Nephron (organoid): ENCODE measurements at regions not wholly inside any gene's neighbourhood (a gene's known extent, or its start where the extent isn't known, plus 50 kb on each side); places are given as distances from the start of the nearest gene placed in this dataset.
A peak's percentile ranks its signal among the peaks of the same experiment; 100 is the strongest.
"Not testable (repeated sequence)": the region's sequence is repeated elsewhere in the genome, so short reads cannot be mapped to it uniquely, and the experiment has no call there.

Source experiments
- H3K27ac Mint-ChIP-seq, 3 experiments: 2 replicates each; pipeline ENCODE4 v1.8.0; 2020; ENCODE audit warnings: mixed read lengths in 3 of 3, mild to moderate bottlenecking in 2 of 3, moderate library complexity in 1 of 3
- H3K27me3 Mint-ChIP-seq: 2 replicates; pipeline ENCODE4 v1.8.0; 2021; ENCODE audit warnings: low read depth, mild to moderate bottlenecking, moderate library complexity, mixed read lengths
- H3K36me3 Mint-ChIP-seq: 2 replicates; pipeline ENCODE4 v1.8.0; 2020; ENCODE audit warnings: low read depth, mixed read lengths
- H3K4me1 Mint-ChIP-seq: 2 replicates; pipeline ENCODE4 v1.8.0; 2020; ENCODE audit warnings: mixed read lengths
- H3K4me3 Mint-ChIP-seq, 3 experiments: 2 replicates each; pipeline ENCODE4 v1.8.0; 2020; ENCODE audit warnings: mild to moderate bottlenecking in 3 of 3, mixed read lengths in 3 of 3, moderate library complexity in 2 of 3
- H3K9me3 Mint-ChIP-seq: 2 replicates; pipeline ENCODE4 v1.8.0; 2020; ENCODE audit warnings: mixed read lengths
- CTCF ChIP-seq, 3 experiments: fragments of 200-600 bp; sonication (generic); IDR thresholded peaks; one replicate each; pipeline ENCODE4 v1.5.0; 2021; ENCODE audit warnings: antibody characterized with exemption in 3 of 3; ENCODE audit not compliant: unreplicated experiment in 3 of 3

GRCh38 chr11:86174101-86175046 lies 70.2 kb upstream of the EED start:
- Mint-ChIP-seq H3K4me3 (no peak overlapping the region), H3K27ac (no peak overlapping the region), H3K4me1 (peaks cover 6% of the 10 kb centered on the region), H3K27me3 (peaks cover 4% of the 10 kb centered on the region), H3K9me3 (no peaks in the 10 kb centered on the region), H3K36me3 (no peaks in the 10 kb centered on the region)
- no peak for TF ChIP-seq CTCF (IDR thresholded peaks at IDR 0.05; ENCODE audit: unreplicated experiment in 3 of 3)

- Mint-ChIP-seq H3K4me3 (no peak overlapping the region), H3K27ac (no peak overlapping the region), H3K4me1 (peaks cover 7% of the 10 kb centered on the region), H3K36me3 (no peaks in the 10 kb centered on the region), H3K27me3 (peaks cover 5% of the 10 kb centered on the region), H3K9me3 (no peaks in the 10 kb centered on the region)
- no peak for TF ChIP-seq CTCF (IDR thresholded peaks at IDR 0.05; ENCODE audit: unreplicated experiment in 3 of 3)
Measured at GRCh38 chr11:86172894-86173293, 71.7 kb upstream of the EED start.

- Mint-ChIP-seq H3K4me1 (peaks cover 12% of the 10 kb centered on the region), H3K36me3 (no peaks in the 10 kb centered on the region), H3K27ac (peak overlapping the region in 1 of 3 experiments; percentile 41), H3K27me3 (peaks cover 5% of the 10 kb centered on the region), H3K9me3 (no peaks in the 10 kb centered on the region), H3K4me3 (no peak overlapping the region)
- no peak for TF ChIP-seq CTCF (IDR thresholded peaks at IDR 0.05; ENCODE audit: unreplicated experiment in 3 of 3)
Measured at GRCh38 chr11:86171627-86172026, 72.9 kb upstream of the EED start.

GRCh38 chr11:86167499-86168164 lies 76.9 kb upstream of the EED start:
- peaks cover 5% of the 10 kb centered on the region for H3K27me3 Mint-ChIP-seq
- peak overlapping the region; percentile 62 to 89 (median 76) for H3K27ac Mint-ChIP-seq
- no peak overlapping the region for H3K4me3 Mint-ChIP-seq
- TF ChIP-seq CTCF (IDR thresholded peaks at IDR 0.05; ENCODE audit: unreplicated experiment in 3 of 3), result no peak
- no peaks in the 10 kb centered on the region for H3K36me3 Mint-ChIP-seq
- H3K4me1 Mint-ChIP-seq, result peaks cover 6% of the 10 kb centered on the region
- H3K9me3 Mint-ChIP-seq, result no peaks in the 10 kb centered on the region

- H3K36me3 Mint-ChIP-seq, H3K4me3 Mint-ChIP-seq, H3K27me3 Mint-ChIP-seq, H3K9me3 Mint-ChIP-seq, H3K27ac Mint-ChIP-seq: not testable (repeated sequence)
- H3K4me1 Mint-ChIP-seq, result peaks cover 19% of the 10 kb centered on the region
Measured at GRCh38 chr11:86166287-86166686, 78.3 kb upstream of the EED start.

GRCh38 chr11:86164106-86164505 lies 80.4 kb upstream of the EED start:
- peaks cover 3% of the 10 kb centered on the region for H3K27me3 Mint-ChIP-seq
- no peaks in the 10 kb centered on the region for H3K9me3 Mint-ChIP-seq
- H3K27ac Mint-ChIP-seq, result peak overlapping the region in 1 of 3 experiments; percentile 4
- no peak overlapping the region for H3K4me3 Mint-ChIP-seq
- no peaks in the 10 kb centered on the region for H3K36me3 Mint-ChIP-seq
- H3K4me1 Mint-ChIP-seq, result peaks cover 25% of the 10 kb centered on the region
- no peak for TF ChIP-seq CTCF (IDR thresholded peaks at IDR 0.05; ENCODE audit: unreplicated experiment in 3 of 3)

- not testable (repeated sequence) for H3K36me3 Mint-ChIP-seq, H3K9me3 Mint-ChIP-seq, H3K4me3 Mint-ChIP-seq, H3K27me3 Mint-ChIP-seq
- Mint-ChIP-seq H3K4me1 (peaks cover 29% of the 10 kb centered on the region), H3K27ac (peak overlapping the region in 1 of 3 experiments; percentile 45)
Measured at GRCh38 chr11:86163221-86163876, 81.2 kb upstream of the EED start.
